Astrocyte (in vitro differentiated cells and primary cell): ENCODE measurements at regions not wholly inside any gene's neighbourhood (a gene's known extent, or its start where the extent isn't known, plus 50 kb on each side); places are given as distances from the start of the nearest gene placed in this dataset.

Experiments used
- CTCF ChIP-seq: IDR thresholded peaks from 2 replicates; pipeline ENCODE4 v1.5.1; 2011; ENCODE audit warnings: low read depth, mild to moderate bottlenecking, inconsistent platforms, low read length, moderate library complexity; ENCODE audit not compliant: insufficient read depth
- EZH2 ChIP-seq: IDR thresholded peaks from 2 replicates; pipeline ENCODE4 v1.6.1; 2012; ENCODE audit warnings: mild to moderate bottlenecking, low read length, inconsistent platforms; ENCODE audit not compliant: insufficient read depth

DNA sequence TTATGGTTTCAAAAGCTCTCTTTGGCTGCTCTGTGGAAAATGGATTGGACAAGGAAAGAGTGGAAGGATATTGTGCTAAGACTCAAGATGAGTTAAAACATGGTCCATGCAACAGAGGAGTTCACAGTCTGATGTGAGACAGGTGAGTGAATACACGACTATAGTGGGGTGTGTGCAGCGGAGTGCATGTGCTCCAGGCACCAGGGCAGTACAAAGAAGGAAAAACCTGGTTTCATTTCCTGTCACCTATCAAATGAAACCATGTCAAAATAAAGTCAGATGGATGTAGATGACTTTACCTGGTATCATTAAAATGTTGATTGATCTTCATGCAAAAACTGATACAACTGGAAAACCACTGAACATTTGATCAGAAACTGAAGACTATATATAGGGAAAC, 241.0 kb upstream of the RASGEF1B start:
- TF ChIP-seq CTCF, result no peak
- TF ChIP-seq EZH2, result no peak
